GM10266 (cell line): ENCODE measurements at regions not wholly inside any gene's neighbourhood (a gene's known extent, or its start where the extent isn't known, plus 50 kb on each side); places are given as distances from the start of the nearest gene placed in this dataset.

Experiments
- DNase-seq: peaks from one replicate; pipeline ENCODE4 v3.0.0; 2012; ENCODE audit errors: extremely low spot score
- CTCF ChIP-seq: IDR thresholded peaks from 2 replicates; pipeline ENCODE4 v1.5.1; 2012; ENCODE audit warnings: mild to moderate bottlenecking, low read depth; ENCODE audit not compliant: control insufficient read depth, insufficient read depth; ENCODE audit errors: missing control alignments

- no peak for TF ChIP-seq CTCF
- DNase-seq = no peak
Observed at GRCh38 chr1:106921186-106921585, 135.3 kb upstream of the PRMT6 start.

- TF ChIP-seq CTCF = no peak
- DNase-seq = no peak
Observed at GRCh38 chr1:106924360-106924759, 132.1 kb upstream of the PRMT6 start.

GRCh38 chr1:106925750-106926149 is 130.7 kb upstream of the PRMT6 start:
- TF ChIP-seq CTCF = no peak
- DNase-seq = no peak

- TF ChIP-seq CTCF = no peak
- no peak for DNase-seq
Observed at GRCh38 chr1:106926803-106927582, 129.5 kb upstream of the PRMT6 start.

- no peak for TF ChIP-seq CTCF
- no peak for DNase-seq
Observed at GRCh38 chr1:106937104-106937503, 119.4 kb upstream of the PRMT6 start.

- DNase-seq = no peak
- TF ChIP-seq CTCF = no peak
Observed at GRCh38 chr1:106944721-106945120, 111.8 kb upstream of the PRMT6 start.

GRCh38 chr1:106952776-106953175 is 103.7 kb upstream of the PRMT6 start:
- TF ChIP-seq CTCF = no peak
- no peak for DNase-seq
